Stimulated activated CD4-positive, alpha-beta T cell treated with anti-CD3 and anti-CD28 coated beads, Interleukin-1b, Interleukin-23, amount 100 ng/mL, for 48 hours (primary cell): ENCODE measurements at regions not wholly inside any gene's neighbourhood (a gene's known extent, or its start where the extent isn't known, plus 50 kb on each side); places are given as distances from the start of the nearest gene placed in this dataset.
"Not testable (repeated sequence)": the region's sequence is repeated elsewhere in the genome, so short reads cannot be mapped to it uniquely, and the experiment has no call there.

ENCODE experiments used
- DNase-seq: peaks from one replicate; pipeline ENCODE4 v3.0.0-alpha.2; 2020

- no peak for DNase-seq
Observed at GRCh38 chr11:87967459-87967858, 207.8 kb downstream of the RAB38 start.

DNA sequence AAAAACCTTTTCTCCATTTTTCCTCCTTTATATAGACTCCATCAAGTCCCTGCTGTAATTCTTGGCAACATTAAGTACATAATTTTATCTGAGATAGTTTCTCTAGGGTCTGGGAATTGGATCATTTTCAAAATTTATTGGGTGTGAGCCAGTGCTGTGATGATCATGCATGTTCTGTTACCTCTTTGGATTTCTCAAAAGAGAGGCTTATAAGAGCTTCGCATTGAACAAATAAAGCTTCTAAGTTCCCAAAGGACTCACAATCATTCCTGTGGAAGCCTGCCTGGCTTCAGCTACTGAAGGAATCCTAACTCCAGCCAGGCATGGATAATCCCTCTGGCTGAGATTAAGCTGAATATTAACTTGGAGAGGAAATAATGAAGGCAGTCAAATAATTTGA lies 208.5 kb downstream of the RAB38 start:
- no peak for DNase-seq

DNA sequence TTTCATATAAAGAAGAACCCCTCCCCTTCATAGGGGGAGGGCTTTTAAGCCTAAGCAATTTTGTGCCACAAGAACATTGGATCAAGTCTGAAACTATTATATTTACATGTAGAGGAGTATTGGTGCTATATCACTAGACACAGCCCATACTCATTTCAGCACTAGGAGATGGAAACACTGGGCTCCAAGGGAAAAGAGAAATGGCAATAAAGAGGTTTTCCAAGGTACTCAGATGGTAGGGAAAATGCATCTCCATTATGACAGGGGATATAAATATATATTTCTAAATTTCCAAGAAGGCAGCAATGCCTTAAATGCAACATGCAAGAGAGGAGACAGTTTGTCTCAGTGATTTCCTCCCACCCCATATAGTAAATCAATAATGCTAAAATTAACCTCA lies 209.0 kb downstream of the RAB38 start:
- DNase-seq = no peak

- DNase-seq = no peak
Observed at GRCh38 chr11:87961606-87962005, 213.6 kb downstream of the RAB38 start.

GRCh38 chr11:87957961-87958360 lies 217.3 kb downstream of the RAB38 start:
- no peak for DNase-seq

DNA sequence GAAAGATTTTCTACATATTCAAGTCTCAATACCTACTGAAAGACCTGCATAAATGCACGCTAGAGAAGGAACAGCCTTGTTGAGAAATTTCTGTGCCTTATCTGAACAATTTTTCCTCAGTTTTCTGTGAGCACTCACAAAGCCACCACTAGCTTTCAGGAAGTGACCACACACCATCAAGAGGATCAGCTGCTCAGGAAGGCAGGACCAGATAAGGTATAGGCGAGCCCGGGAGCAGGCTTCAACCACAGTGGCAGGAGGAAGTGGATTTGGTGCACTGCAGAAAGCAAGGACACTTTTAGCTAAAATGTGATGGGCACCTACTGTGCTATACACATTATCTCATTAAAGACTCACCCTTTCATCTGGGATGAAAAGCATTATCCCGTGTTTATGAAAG lies 220.8 kb downstream of the RAB38 start:
- DNase-seq = no peak

DNA sequence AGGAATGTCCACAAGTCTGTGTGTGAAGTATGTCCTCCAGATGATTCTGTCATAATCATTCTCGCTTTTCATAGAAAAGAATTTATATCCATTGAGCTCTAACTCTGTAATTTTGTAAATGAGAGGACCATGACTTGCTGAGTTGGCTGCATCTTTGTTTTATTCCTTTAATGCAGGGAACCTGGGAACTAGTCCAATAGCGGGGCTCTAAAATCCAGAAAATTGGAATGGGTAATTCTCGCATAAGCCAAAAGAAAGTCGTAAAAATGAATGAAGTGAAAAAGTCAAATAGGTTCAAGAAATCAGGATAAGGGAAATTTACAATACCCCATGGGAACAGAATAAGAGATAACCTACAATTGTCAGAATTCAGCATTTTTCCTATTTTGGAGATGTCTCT lies 232.5 kb downstream of the RAB38 start:
- no peak for DNase-seq

DNA sequence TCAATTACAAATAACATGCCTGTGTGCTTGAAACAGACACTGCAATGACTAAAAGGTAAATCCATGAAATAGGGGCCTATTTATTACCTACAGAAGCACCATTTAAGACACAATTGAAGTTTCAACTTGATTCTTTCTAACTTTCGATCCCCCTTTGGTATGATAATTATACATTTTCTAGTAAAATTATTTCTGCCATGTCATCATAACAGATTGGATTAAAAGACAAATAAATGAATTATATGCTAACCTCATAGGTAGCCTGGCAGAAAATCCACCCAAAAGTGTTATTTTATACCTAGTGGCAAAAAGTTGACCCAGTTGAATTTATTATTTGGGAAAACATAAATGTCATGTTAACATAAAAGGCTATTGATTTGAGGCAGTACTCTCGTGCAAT lies 241.1 kb downstream of the RAB38 start:
- no peak for DNase-seq

GRCh38 chr11:87926250-87926970 lies 248.8 kb downstream of the RAB38 start:
- no peak for DNase-seq

DNA sequence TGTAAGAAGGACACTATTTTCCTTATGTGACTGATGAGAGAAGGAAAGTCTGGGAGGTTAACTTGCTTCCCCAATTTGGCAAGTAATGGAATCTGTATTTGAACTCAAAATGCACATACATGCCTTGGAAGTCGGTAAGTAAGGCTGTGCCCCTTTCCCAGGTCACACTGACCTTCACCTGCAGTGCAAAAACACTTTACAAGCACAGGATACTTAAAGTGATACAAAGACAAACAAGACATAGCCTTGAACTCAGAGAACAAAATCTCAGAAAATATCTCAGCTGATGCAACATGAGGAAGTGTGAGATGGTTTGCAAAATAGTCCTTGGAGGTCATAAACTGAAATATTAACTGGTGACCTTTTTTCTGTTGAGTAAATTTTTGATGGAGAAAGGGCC lies 251.1 kb downstream of the RAB38 start:
- no peak for DNase-seq

DNA sequence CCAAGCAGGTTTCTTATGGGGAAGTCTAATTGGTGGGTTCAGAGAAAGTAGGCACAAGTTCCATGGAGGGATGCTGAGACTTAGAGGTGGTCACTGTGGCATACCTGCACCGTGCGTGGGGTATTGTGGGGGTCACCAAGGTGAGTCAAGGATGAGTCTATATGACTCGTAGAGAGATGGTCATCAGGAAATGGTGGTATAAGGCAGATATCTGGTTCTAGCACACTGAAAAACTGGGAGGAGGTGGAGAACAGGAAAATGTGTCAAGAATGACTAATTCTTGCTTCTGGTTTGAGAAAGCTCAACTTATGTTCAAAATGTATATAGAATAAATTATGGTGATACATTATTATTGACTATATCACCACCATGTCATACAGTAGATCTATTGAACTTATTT lies 258.1 kb downstream of the RAB38 start:
- DNase-seq = no peak

DNA sequence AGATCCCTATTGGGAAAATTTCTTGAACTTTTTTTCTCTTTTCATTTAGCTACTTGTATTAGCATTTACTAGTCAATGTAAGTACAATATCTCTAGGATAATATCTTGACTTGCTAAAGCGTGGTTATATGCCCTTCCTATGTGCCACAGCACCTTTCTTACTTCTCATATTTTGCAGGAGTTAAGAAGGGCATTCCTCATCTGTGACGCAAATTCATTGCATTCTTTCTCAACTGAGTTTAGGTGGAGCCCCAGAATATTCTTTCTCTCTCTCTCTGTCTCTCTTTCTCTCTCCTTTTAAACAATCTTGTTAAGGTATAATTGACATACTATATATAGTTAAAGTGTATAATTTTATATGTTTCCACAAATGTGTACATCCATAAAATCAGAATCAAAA lies 266.1 kb downstream of the RAB38 start:
- DNase-seq = no peak

DNA sequence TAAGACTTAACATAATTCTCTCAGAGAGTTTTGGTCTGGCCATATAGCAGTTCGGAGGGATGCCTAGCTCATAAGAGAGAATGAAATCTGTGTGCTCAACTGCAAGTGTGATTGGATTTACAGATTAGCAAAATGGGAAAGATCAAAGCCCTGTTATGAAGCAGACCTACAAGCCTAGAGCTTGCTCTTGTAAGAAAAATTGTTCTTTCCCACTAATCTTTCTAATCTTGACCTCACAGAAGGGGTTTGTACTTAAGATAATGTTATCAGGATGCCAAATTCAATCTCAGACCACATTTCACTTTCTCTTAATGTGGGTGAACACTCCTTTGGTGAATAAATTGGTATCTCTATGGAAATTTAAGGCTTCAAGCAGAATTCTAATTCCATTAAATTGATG lies 267.2 kb downstream of the RAB38 start:
- no peak for DNase-seq

GRCh38 chr11:87903345-87903744 lies 271.9 kb downstream of the RAB38 start:
- no peak for DNase-seq

DNA sequence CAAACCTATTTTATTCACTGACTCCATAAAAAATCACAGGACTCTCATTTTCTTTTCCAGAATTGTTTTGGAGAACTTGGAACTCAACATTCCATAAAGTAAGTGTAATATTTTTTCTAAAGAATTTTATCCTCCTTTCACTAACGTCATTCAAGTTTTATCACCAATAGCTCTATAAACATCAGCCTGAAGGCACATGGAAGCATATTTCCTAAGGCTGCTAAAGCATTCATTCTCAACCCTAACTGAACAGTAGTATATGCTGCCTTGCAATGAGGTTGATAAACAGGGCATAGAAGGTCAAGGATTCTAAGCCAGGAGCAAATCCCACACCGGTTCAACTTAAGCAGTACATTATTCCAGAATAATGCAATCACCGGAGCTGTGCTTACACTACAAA lies 273.9 kb downstream of the RAB38 start:
- DNase-seq = no peak

- DNase-seq = no peak
Observed at GRCh38 chr11:87897921-87898320, 277.3 kb downstream of the RAB38 start.

GRCh38 chr11:87897071-87897470 lies 278.2 kb downstream of the RAB38 start:
- DNase-seq = no peak

GRCh38 chr11:87894961-87895360 lies 280.3 kb downstream of the RAB38 start:
- DNase-seq = no peak

GRCh38 chr11:87892291-87892690 lies 283.0 kb downstream of the RAB38 start:
- DNase-seq = no peak

- DNase-seq = no peak
Observed at GRCh38 chr11:87889126-87889525, 286.1 kb downstream of the RAB38 start.

DNA sequence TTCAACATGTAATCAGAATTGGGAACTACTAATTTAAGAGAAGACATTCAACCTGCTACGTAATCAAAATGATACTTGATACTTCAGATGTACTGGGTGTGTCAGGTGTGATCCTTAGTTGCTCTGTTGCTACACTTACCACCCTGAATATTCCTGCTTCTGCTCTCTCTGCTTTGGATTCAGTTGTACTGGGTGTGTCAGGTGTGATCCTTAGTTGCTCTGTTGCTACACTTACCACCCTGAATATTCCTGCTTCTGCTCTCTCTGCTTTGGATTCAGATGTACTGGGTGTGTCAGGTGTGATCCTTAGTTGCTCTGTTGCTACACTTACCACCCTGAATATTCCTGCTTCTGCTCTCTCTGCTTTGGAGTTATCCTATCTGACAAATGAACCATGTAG lies 290.2 kb downstream of the RAB38 start:
- not testable (repeated sequence) for DNase-seq

DNA sequence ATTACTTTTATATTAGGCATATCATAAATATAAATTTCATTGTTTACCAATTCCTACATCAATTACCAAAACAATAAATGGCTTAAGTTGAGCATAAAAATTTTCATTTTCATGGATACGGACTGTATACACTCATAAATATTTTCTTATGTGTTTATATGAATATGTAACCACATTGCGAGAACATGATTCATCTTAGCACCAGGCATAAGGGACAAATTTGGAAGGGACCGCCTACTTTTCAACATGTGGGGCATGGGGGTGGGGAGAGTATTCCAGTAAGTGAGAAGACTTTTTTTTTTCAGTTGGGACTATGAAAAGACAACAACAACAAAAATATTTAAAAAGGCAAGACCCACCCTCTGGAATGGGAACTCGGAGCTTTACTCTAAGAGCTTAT lies 296.1 kb downstream of the RAB38 start:
- no peak for DNase-seq

GRCh38 chr11:87878373-87878825 lies 296.8 kb downstream of the RAB38 start:
- no peak for DNase-seq

DNA sequence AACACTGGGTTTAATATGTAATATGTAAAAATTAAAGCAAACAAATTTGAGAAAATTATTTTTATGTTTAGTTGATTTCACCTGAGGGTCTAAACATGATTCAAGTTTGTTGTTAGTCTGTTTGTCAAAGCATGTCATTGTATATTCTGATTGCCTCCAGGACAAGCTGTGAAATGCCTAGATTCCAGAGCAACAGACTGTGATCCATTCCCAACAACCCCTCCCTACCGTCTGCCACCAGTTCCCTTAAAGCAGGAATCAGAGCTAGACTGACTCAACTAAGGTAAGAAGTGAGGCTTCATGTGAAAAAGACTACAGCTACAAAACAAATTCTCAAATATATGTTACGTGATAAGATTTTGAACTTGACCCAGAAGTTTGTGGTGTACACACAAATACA lies 304.2 kb downstream of the RAB38 start:
- no peak for DNase-seq

GRCh38 chr11:87870086-87870485 lies 305.2 kb downstream of the RAB38 start:
- no peak for DNase-seq
